Epidermal melanocyte (primary cell): ENCODE measurements at regions not wholly inside any gene's neighbourhood (a gene's known extent, or its start where the extent isn't known, plus 50 kb on each side); places are given as distances from the start of the nearest gene placed in this dataset.
"Not testable (repeated sequence)": the region's sequence is repeated elsewhere in the genome, so short reads cannot be mapped to it uniquely, and the experiment has no call there.

Source experiments
- DNase-seq: peaks from one replicate; pipeline ENCODE4 v3.0.0; 2011; ENCODE audit warnings: low spot score; ENCODE audit not compliant: insufficient read length

- not testable (repeated sequence) for DNase-seq
These were observed 78.7 kb upstream of the DRD5 start for GRCh38 chr4:9702696-9703095.

- no peak for DNase-seq
These were observed 78.0 kb upstream of the DRD5 start for GRCh38 chr4:9703391-9703790.

- DNase-seq: not testable (repeated sequence)
These were observed 77.3 kb upstream of the DRD5 start for GRCh38 chr4:9704126-9704525.

- DNase-seq: no peak
These were observed 76.7 kb upstream of the DRD5 start for GRCh38 chr4:9704551-9705332.

- DNase-seq: not testable (repeated sequence)
These were observed 74.2 kb upstream of the DRD5 start for GRCh38 chr4:9707281-9707680.

- not testable (repeated sequence) for DNase-seq
These were observed 73.5 kb upstream of the DRD5 start for GRCh38 chr4:9707936-9708335.

GRCh38 chr4:9709724-9710123 is 71.7 kb upstream of the DRD5 start:
- no peak for DNase-seq

GRCh38 chr4:9715271-9715670 is 66.2 kb upstream of the DRD5 start:
- not testable (repeated sequence) for DNase-seq

GRCh38 chr4:9716093-9716492 is 65.3 kb upstream of the DRD5 start:
- DNase-seq: no peak

- not testable (repeated sequence) for DNase-seq
These were observed 63.0 kb upstream of the DRD5 start for GRCh38 chr4:9718246-9718939.

GRCh38 chr4:9722131-9722530 is 59.3 kb upstream of the DRD5 start:
- not testable (repeated sequence) for DNase-seq
